GM12873 (cell line): ENCODE measurements at regions not wholly inside any gene's neighbourhood (a gene's known extent, or its start where the extent isn't known, plus 50 kb on each side); places are given as distances from the start of the nearest gene placed in this dataset.

Experiments used
- TF ChIP-seq, protein P1 (sequence below): IDR thresholded peaks from 2 replicates; pipeline ENCODE4 v1.5.1; 2012; ENCODE audit warnings: low read depth, mild to moderate bottlenecking, moderate library complexity, low read length, control low read depth; ENCODE audit not compliant: insufficient read depth; ENCODE audit errors: missing control alignments

- TF ChIP-seq, protein P1, sequence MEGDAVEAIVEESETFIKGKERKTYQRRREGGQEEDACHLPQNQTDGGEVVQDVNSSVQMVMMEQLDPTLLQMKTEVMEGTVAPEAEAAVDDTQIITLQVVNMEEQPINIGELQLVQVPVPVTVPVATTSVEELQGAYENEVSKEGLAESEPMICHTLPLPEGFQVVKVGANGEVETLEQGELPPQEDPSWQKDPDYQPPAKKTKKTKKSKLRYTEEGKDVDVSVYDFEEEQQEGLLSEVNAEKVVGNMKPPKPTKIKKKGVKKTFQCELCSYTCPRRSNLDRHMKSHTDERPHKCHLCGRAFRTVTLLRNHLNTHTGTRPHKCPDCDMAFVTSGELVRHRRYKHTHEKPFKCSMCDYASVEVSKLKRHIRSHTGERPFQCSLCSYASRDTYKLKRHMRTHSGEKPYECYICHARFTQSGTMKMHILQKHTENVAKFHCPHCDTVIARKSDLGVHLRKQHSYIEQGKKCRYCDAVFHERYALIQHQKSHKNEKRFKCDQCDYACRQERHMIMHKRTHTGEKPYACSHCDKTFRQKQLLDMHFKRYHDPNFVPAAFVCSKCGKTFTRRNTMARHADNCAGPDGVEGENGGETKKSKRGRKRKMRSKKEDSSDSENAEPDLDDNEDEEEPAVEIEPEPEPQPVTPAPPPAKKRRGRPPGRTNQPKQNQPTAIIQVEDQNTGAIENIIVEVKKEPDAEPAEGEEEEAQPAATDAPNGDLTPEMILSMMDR, result no peak
Observed at GRCh38 chr1:55825461-55825860, 610.3 kb upstream of the USP24 start.

- TF ChIP-seq, protein P1, result no peak
Observed at GRCh38 chr1:55824251-55824640, 609.1 kb upstream of the USP24 start.

GRCh38 chr1:55823541-55824250 lies 608.5 kb upstream of the USP24 start:
- TF ChIP-seq, protein P1, result no peak

DNA sequence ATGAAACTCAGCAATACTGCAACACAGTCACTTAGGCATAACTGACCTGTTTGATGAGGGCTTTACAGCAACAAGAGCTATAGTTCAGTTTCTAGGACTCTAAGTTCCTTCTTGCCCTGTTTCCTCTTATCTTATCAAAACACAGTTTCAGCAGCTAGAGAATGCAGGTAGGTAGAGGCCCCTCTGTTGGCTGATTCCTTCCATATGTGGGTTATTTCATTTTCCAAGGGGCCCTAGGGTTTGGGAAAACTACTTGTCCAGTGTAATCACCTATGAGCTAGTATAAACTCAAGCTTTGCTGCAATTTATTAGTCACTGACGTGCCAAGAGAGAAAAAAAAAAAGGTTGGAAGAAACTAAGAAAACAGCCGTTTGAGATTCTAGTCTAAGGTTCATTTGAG lies 607.7 kb upstream of the USP24 start:
- TF ChIP-seq, protein P1, result no peak

GRCh38 chr1:55821234-55821633 lies 606.1 kb upstream of the USP24 start:
- TF ChIP-seq, protein P1, result no peak

DNA sequence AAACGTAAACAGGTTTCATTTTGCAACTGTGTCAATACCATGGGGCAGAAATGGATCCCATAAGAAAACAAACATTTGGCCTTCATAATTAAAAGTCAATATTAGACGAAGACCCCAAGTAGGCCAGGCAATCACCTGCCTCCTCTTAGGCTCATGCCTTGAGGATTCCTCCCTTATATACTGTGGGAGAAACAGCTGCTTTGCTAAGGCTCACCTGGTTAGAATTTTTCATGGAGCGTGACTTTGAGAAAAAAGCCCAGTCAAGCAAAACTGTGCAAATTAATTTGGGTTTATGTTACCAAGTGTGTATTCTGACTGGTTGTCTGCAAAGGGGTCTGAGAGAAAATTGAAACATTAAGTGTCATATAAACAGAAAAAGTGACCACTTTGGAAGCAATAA lies 605.3 kb upstream of the USP24 start:
- TF ChIP-seq, protein P1, result no peak

- TF ChIP-seq, protein P1, result no peak
Observed at GRCh38 chr1:55819011-55819410, 603.8 kb upstream of the USP24 start.
